GM19351 (cell line): ENCODE measurements at regions not wholly inside any gene's neighbourhood (a gene's known extent, or its start where the extent isn't known, plus 50 kb on each side); places are given as distances from the start of the nearest gene placed in this dataset.
A peak's percentile ranks its signal among the peaks of the same experiment; 100 is the strongest.
"Not testable (repeated sequence)": the region's sequence is repeated elsewhere in the genome, so short reads cannot be mapped to it uniquely, and the experiment has no call there.

Source experiments
- ATAC-seq: cut with Tn5 transposase; IDR thresholded peaks from one replicate; pipeline ENCODE4 v1.9.1; 2021; ENCODE audit warnings: mild to moderate bottlenecking, moderate library complexity; ENCODE audit not compliant: unreplicated experiment

GRCh38 chrX:91627194-91627593 is 152.0 kb upstream of the PCDH11X start:
- not testable (repeated sequence) for ATAC-seq

- peak; percentile 53 for ATAC-seq
These were observed 139.9 kb upstream of the PCDH11X start for GRCh38 chrX:91639230-91639629.
